PC-9 (cell line): ENCODE measurements at regions not wholly inside any gene's neighbourhood (a gene's known extent, or its start where the extent isn't known, plus 50 kb on each side); places are given as distances from the start of the nearest gene placed in this dataset.

Experiments
- BruUV-seq: library from RNA; stranded (reverse); fragments of 400-500 nt; replicated peaks from 2 replicates; lab custom pipeline; 2021; lab: Mats Ljungman, UMichigan
- CTCF ChIA-PET: fragments of 300-600 bp; sonication (Branson Sonifier 250); formaldehyde crosslinking; loops from one replicate; lab custom pipeline; 2022; ENCODE audit warnings: antibody characterized with exemption; lab: Charles Lee
- POLR2A ChIA-PET: fragments of 300-600 bp; sonication (Branson Sonifier 250); formaldehyde crosslinking; loops from one replicate; lab custom pipeline; 2022; ENCODE audit warnings: antibody characterized with exemption; ENCODE audit not compliant: unreplicated experiment; lab: Charles Lee
- DNase-seq, 2 experiments: peaks; one replicate each; pipeline versions ENCODE4 v3.0.0 to v3.0.0-alpha.2; 2015 to 2022; ENCODE audit warnings: mixed read lengths in 1 of 2
- H2AFZ ChIP-seq: fragments of 200-600 bp; sonication (generic); 2 replicates; pipeline ENCODE4 v1.8.1; 2017; ENCODE audit warnings: antibody characterized with exemption
- H3F3A ChIP-seq: fragments of 200-600 bp; sonication (generic); 2 replicates; pipeline ENCODE4 v1.8.1; 2017; ENCODE audit warnings: antibody characterized with exemption, mild to moderate bottlenecking, low read depth; ENCODE audit not compliant: insufficient read depth
- H3K27ac ChIP-seq: fragments of 200-600 bp; sonication (generic); 2 replicates; pipeline ENCODE4 v1.6.1; 2016; ENCODE audit warnings: mixed run types
- H3K27me3 ChIP-seq: fragments of 200-600 bp; sonication (generic); 2 replicates; pipeline ENCODE4 v1.6.1; 2016; ENCODE audit warnings: low read depth, mixed run types; ENCODE audit not compliant: insufficient read depth
- H3K36me3 ChIP-seq: fragments of 200-600 bp; sonication (generic); 2 replicates; pipeline ENCODE4 v1.6.1; 2016; ENCODE audit warnings: low read depth, mixed run types
- H3K4me1 ChIP-seq: fragments of 200-600 bp; sonication (generic); replicated peaks from 2 replicates; pipeline ENCODE4 v1.6.1; 2016; ENCODE audit warnings: mixed run types; ENCODE audit not compliant: insufficient read depth
- H3K4me2 ChIP-seq: fragments of 200-600 bp; sonication (generic); 2 replicates; pipeline ENCODE4 v1.6.1; 2017; ENCODE audit warnings: mixed run types
- H3K4me3 ChIP-seq: fragments of 200-600 bp; sonication (generic); 2 replicates; pipeline ENCODE4 v1.6.1; 2016; ENCODE audit warnings: mixed run types
- H3K79me2 ChIP-seq: fragments of 200-600 bp; sonication (generic); 2 replicates; pipeline ENCODE4 v1.6.1; 2017; ENCODE audit warnings: low read depth, mixed run types
- H3K9me2 ChIP-seq: fragments of 200-600 bp; sonication (generic); 2 replicates; pipeline ENCODE4 v1.8.1; 2017; ENCODE audit warnings: mild to moderate bottlenecking; ENCODE audit not compliant: insufficient read depth
- H3K9me3 ChIP-seq: fragments of 200-600 bp; sonication (generic); 2 replicates; pipeline ENCODE4 v1.8.1; 2016; ENCODE audit warnings: low read depth; ENCODE audit not compliant: insufficient read depth
- H4K20me1 ChIP-seq: fragments of 200-600 bp; sonication (generic); 2 replicates; pipeline ENCODE4 v1.8.1; 2017; ENCODE audit not compliant: insufficient read depth
- CTCF ChIP-seq: fragments of 200-600 bp; sonication (generic); conservative IDR thresholded peaks from 2 replicates; pipeline ENCODE4 v1.6.1; 2017; ENCODE audit warnings: mixed run types, antibody characterized with exemption, mild to moderate bottlenecking, moderate library complexity
- EZH2 ChIP-seq: fragments of 200-600 bp; sonication (generic); IDR thresholded peaks from 2 replicates; pipeline ENCODE4 v1.8.0; 2017; ENCODE audit warnings: antibody characterized with exemption, low read depth
- intact Hi-C: fragments of 100-400 bp; cut with micrococcal nuclease; formaldehyde crosslinking; loops from one replicate; pipeline ENCODE4 v1.10.0; 2022; ENCODE audit not compliant: unreplicated experiment

DNA sequence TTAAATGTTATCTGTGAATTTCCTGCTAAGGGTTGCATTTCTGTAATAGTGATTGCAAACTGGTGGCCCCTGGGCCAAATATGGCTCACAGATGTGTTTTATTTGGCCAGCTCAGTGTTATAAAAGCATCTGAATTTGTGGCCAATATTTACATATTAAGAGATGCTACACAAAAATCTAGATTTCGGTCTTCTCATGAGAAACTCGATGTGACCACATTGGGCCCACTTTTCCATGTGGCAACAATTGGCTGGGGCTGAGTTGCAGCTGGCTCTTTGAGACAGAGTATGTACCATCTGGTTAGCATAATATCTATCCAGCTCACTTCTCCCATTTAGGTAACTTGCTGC is 244.5 kb upstream of the POU2AF2 start:
- no peak for DNase-seq
- no peaks in the 10 kb centered on the region for H3K9me3 ChIP-seq
- TF ChIP-seq CTCF, result no peak
- TF ChIP-seq EZH2, result no peak
- H2AFZ ChIP-seq, result no peak overlapping the region
- ChIA-PET CTCF (no interaction called here), POLR2A (no interaction called here)
- no peaks in the 10 kb centered on the region for H3K4me1 ChIP-seq
- intact Hi-C loops, result no loop called here
- H4K20me1 ChIP-seq, result 0 out of 2 replicates have a peak, but pooled peaks cover 3% of the 10 kb centered on the region
- BruUV-seq, result no TSS peak
- no peaks in the 10 kb centered on the region for H3K27me3 ChIP-seq
- H3K4me2 ChIP-seq, result no peak overlapping the region
- H3F3A ChIP-seq, result no peaks in the 10 kb centered on the region
- H3K79me2 ChIP-seq, result no peaks in the 10 kb centered on the region
- no peaks in the 10 kb centered on the region for H3K36me3 ChIP-seq
- H3K4me3 ChIP-seq, result no peak overlapping the region
- H3K9me2 ChIP-seq, result no peaks in the 10 kb centered on the region
- no peak overlapping the region for H3K27ac ChIP-seq

GRCh38 chr11:111000400-111001080 is 245.0 kb upstream of the POU2AF2 start:
- no peaks in the 10 kb centered on the region for H3K79me2 ChIP-seq
- CTCF ChIA-PET, result no interaction called here
- POLR2A ChIA-PET, result no interaction called here
- H3K9me3 ChIP-seq, result no peaks in the 10 kb centered on the region
- no peak overlapping the region for H2AFZ ChIP-seq
- no peaks in the 10 kb centered on the region for H3F3A ChIP-seq
- H3K27me3 ChIP-seq, result no peaks in the 10 kb centered on the region
- H3K36me3 ChIP-seq, result no peaks in the 10 kb centered on the region
- BruUV-seq, result no TSS peak
- DNase-seq, result no peak
- H3K4me1 ChIP-seq, result no peaks in the 10 kb centered on the region
- H4K20me1 ChIP-seq, result 0 out of 2 replicates have a peak, but pooled peaks cover 3% of the 10 kb centered on the region
- no peaks in the 10 kb centered on the region for H3K9me2 ChIP-seq
- H3K4me2 ChIP-seq, result no peak overlapping the region
- intact Hi-C loops, result no loop called here
- H3K27ac ChIP-seq, result no peak overlapping the region
- TF ChIP-seq EZH2, result no peak
- no peak for TF ChIP-seq CTCF
- H3K4me3 ChIP-seq, result no peak overlapping the region

DNA sequence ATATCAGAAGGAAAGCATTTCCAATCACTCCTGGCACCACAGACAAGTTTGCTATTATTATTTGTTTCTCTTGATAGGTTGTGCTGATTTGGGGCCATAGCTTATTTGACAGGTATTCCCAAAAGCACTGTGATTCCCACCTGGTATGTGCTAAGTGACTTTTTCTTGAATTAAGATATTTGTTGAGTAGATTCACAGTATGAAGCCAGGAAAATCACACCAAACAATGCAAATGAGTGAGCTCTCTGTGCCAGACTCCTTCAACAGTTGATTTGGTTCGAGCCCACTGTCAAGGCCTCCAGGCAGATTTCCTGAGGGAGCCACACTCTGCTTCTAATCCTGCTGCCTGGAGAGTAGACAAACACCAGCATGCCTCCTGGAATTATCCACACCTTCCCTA is 253.0 kb upstream of the POU2AF2 start:
- Histone ChIP-seq H3K4me3 (no peak overlapping the region), H3K36me3 (no peaks in the 10 kb centered on the region), H3K9me3 (no peaks in the 10 kb centered on the region), H4K20me1 (no peaks in the 10 kb centered on the region), H3F3A (no peaks in the 10 kb centered on the region), H3K27me3 (no peaks in the 10 kb centered on the region), H3K79me2 (no peaks in the 10 kb centered on the region), H3K9me2 (no peaks in the 10 kb centered on the region; the same call in 1 of the 2 replicates), H3K4me1 (no peaks in the 10 kb centered on the region), H2AFZ (no peak overlapping the region), H3K27ac (no peak overlapping the region), H3K4me2 (no peak overlapping the region)
- no peak for DNase-seq
- TF ChIP-seq EZH2 (no peak), CTCF (no peak)
- ChIA-PET POLR2A (interaction anchor here (0.7 kb wide), 1 partner anchor 25 kb away, joined by 4 read pairs; no protein-coding TSS in a partner anchor), CTCF (no interaction called here)
- BruUV-seq, result no TSS peak
- intact Hi-C loops, result no loop called here
